ENCODE measurements at regions not wholly inside any gene's neighbourhood (a gene's known extent, or its start where the extent isn't known, plus 50 kb on each side); places are given as distances from the start of the nearest gene placed in this dataset.

DNA sequence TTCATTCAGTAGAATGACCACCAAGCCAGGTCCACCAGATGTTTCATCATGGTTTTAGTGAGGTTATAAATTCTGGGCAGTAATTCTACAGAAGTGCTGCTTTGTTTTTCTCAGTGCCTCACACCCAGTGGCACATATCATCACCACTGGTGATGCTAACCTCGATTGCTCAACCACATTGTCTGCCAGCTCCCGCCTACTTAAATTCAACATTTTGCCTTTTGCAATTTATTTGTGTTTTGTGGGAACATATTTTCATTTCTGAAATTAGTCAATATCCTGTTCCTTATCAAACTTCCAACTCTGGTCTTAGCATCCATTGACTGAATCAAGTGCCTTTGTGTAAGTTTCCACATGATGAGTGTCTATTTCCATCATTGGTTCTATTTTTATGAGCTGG lies 62.3 kb upstream of the TMEM178A start:
- DNase-seq, result no peak
- FAIRE-seq, result no peak
- Histone ChIP-seq H3K9me3 (ENCODE audit: control insufficient read depth in 2 of 2, insufficient read depth in 1 of 2, low read depth in 1 of 2, low read length in 1 of 2) (no peaks in the 10 kb centered on the region), H3K4me3 (ENCODE audit: low read depth in 1 of 3, low read length in 3 of 3) (no peak overlapping the region), H3K36me3 (ENCODE audit: control insufficient read depth in 3 of 3, insufficient read depth in 2 of 3, low read depth in 1 of 3, low read length in 3 of 3) (no peaks in the 10 kb centered on the region), H3K27me3 (ENCODE audit: control insufficient read depth in 3 of 3, insufficient read depth in 3 of 3, low read length in 3 of 3) (no peaks in the 10 kb centered on the region), H3K4me1 (ENCODE audit: control insufficient read depth in 3 of 3, insufficient read depth in 2 of 3, low read depth in 1 of 3, low read length in 2 of 3) (no peaks in the 10 kb centered on the region), H3K27ac (ENCODE audit: low read depth in 1 of 3, low read length in 2 of 3) (no peak overlapping the region)
- WGBS, 3 donors, result 38 to 50% (median 43%) methylated on average over 2 of the region's 2 CpGs

GRCh38 chr2:39604866-39605265 lies 60.9 kb upstream of the TMEM178A start:
- no peaks in the 10 kb centered on the region for H3K36me3 ChIP-seq (ENCODE audit: control insufficient read depth in 3 of 3, insufficient read depth in 2 of 3, low read depth in 1 of 3, low read length in 3 of 3)
- no peaks in the 10 kb centered on the region for H3K9me3 ChIP-seq (ENCODE audit: control insufficient read depth in 2 of 2, insufficient read depth in 1 of 2, low read depth in 1 of 2, low read length in 1 of 2)
- no peaks in the 10 kb centered on the region for H3K27me3 ChIP-seq (ENCODE audit: control insufficient read depth in 3 of 3, insufficient read depth in 3 of 3, low read length in 3 of 3)
- DNase-seq (no peak), FAIRE-seq (no peak)
- H3K27ac ChIP-seq (ENCODE audit: low read depth in 1 of 3, low read length in 2 of 3), result no peak overlapping the region
- no peaks in the 10 kb centered on the region for H3K4me1 ChIP-seq (ENCODE audit: control insufficient read depth in 3 of 3, insufficient read depth in 2 of 3, low read depth in 1 of 3, low read length in 2 of 3)
- 86 to 93% (median 93%) methylated on average over 4 of the region's 4 CpGs for WGBS, 3 donors
- H3K4me3 ChIP-seq (ENCODE audit: low read depth in 1 of 3, low read length in 3 of 3), result no peak overlapping the region

DNA sequence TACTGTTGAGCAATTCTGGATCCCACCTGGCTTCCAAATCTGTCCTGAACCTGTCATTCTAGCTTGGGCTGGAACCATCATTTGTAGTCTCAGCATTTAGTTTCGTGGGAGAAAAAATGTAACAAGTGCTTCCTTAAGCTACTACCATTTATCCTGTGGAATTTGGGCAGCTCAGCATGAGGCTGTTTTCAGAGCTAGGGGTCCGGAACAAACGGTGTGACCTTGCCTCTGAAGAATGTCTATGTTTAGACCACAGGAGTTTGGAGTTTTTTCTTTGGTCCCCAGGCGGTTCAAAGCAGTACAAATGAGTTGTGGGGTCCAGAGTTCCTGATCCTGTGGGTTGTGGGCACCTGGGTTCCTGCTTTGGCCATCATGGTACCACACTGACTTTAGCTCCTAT lies 59.1 kb upstream of the TMEM178A start:
- H3K27ac ChIP-seq (ENCODE audit: low read depth in 1 of 3, low read length in 2 of 3), result no peak overlapping the region
- no peaks in the 10 kb centered on the region for H3K27me3 ChIP-seq (ENCODE audit: control insufficient read depth in 3 of 3, insufficient read depth in 3 of 3, low read length in 3 of 3)
- 81 to 86% (median 82%) methylated on average over 4 of the region's 4 CpGs for WGBS, 3 donors

GRCh38 chr2:39607538-39608262 lies 58.0 kb upstream of the TMEM178A start:
- no peaks in the 10 kb centered on the region for H3K9me3 ChIP-seq (ENCODE audit: control insufficient read depth in 2 of 2, insufficient read depth in 1 of 2, low read depth in 1 of 2, low read length in 1 of 2)
- FAIRE-seq (no peak), DNase-seq (no peak)
- H3K36me3 ChIP-seq (ENCODE audit: control insufficient read depth in 3 of 3, insufficient read depth in 2 of 3, low read depth in 1 of 3, low read length in 3 of 3), result no peaks in the 10 kb centered on the region
- H3K4me3 ChIP-seq (ENCODE audit: low read depth in 1 of 3, low read length in 3 of 3), result no peak overlapping the region
- H3K4me1 ChIP-seq (ENCODE audit: control insufficient read depth in 3 of 3, insufficient read depth in 2 of 3, low read depth in 1 of 3, low read length in 2 of 3), result no peaks in the 10 kb centered on the region
- no peaks in the 10 kb centered on the region for H3K27me3 ChIP-seq (ENCODE audit: control insufficient read depth in 3 of 3, insufficient read depth in 3 of 3, low read length in 3 of 3)
- no peak overlapping the region for H3K27ac ChIP-seq (ENCODE audit: low read depth in 1 of 3, low read length in 2 of 3)
- 52 to 83% (median 70%) methylated on average over 4 of the region's 4 CpGs for WGBS, 3 donors

More for the DNA sequence above, 59.1 kb upstream of the TMEM178A start:
- FAIRE-seq (no peak), DNase-seq (no peak)
- Histone ChIP-seq H3K36me3 (ENCODE audit: control insufficient read depth in 3 of 3, insufficient read depth in 2 of 3, low read depth in 1 of 3, low read length in 3 of 3) (no peaks in the 10 kb centered on the region), H3K4me3 (ENCODE audit: low read depth in 1 of 3, low read length in 3 of 3) (no peak overlapping the region), H3K4me1 (ENCODE audit: control insufficient read depth in 3 of 3, insufficient read depth in 2 of 3, low read depth in 1 of 3, low read length in 2 of 3) (no peaks in the 10 kb centered on the region), H3K9me3 (ENCODE audit: control insufficient read depth in 2 of 2, insufficient read depth in 1 of 2, low read depth in 1 of 2, low read length in 1 of 2) (no peaks in the 10 kb centered on the region)

DNA sequence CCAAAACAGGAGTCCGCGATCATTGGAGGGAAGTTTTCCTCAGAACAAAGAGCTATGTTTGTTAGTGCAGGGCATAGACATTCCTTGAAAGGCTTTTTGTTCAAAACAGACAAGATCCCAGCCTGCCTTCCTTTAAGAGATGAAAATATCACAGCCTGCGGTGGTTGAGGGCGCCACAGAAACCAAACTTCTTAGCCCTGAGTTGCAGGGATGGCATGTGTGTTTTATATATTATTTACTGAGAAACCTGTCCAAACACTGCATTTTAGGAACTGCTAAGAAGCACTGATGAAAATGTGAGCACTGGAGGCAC lies 57.5 kb upstream of the TMEM178A start:
- no peak for DNase-seq
- no peaks in the 10 kb centered on the region for H3K27me3 ChIP-seq (ENCODE audit: control insufficient read depth in 3 of 3, insufficient read depth in 3 of 3, low read length in 3 of 3)
- no peaks in the 10 kb centered on the region for H3K9me3 ChIP-seq (ENCODE audit: control insufficient read depth in 2 of 2, insufficient read depth in 1 of 2, low read depth in 1 of 2, low read length in 1 of 2)
- WGBS, 3 donors, result 86 to 97% (median 96%) methylated on average over 4 of the region's 4 CpGs
- H3K27ac ChIP-seq (ENCODE audit: low read depth in 1 of 3, low read length in 2 of 3), result no peak overlapping the region
- no peak for FAIRE-seq
- H3K4me3 ChIP-seq (ENCODE audit: low read depth in 1 of 3, low read length in 3 of 3), result no peak overlapping the region
- H3K36me3 ChIP-seq (ENCODE audit: control insufficient read depth in 3 of 3, insufficient read depth in 2 of 3, low read depth in 1 of 3, low read length in 3 of 3), result no peaks in the 10 kb centered on the region
- no peaks in the 10 kb centered on the region for H3K4me1 ChIP-seq (ENCODE audit: control insufficient read depth in 3 of 3, insufficient read depth in 2 of 3, low read depth in 1 of 3, low read length in 2 of 3)

- no peak overlapping the region for H3K27ac ChIP-seq (ENCODE audit: low read depth in 1 of 3, low read length in 2 of 3)
- WGBS, 3 donors, result 66 to 78% (median 67%) methylated on average over 6 of the region's 6 CpGs
- no peaks in the 10 kb centered on the region for H3K9me3 ChIP-seq (ENCODE audit: control insufficient read depth in 2 of 2, insufficient read depth in 1 of 2, low read depth in 1 of 2, low read length in 1 of 2)
- H3K27me3 ChIP-seq (ENCODE audit: control insufficient read depth in 3 of 3, insufficient read depth in 3 of 3, low read length in 3 of 3), result no peaks in the 10 kb centered on the region
- H3K4me1 ChIP-seq (ENCODE audit: control insufficient read depth in 3 of 3, insufficient read depth in 2 of 3, low read depth in 1 of 3, low read length in 2 of 3), result no peaks in the 10 kb centered on the region
- DNase-seq (no peak), FAIRE-seq (no peak)
- H3K36me3 ChIP-seq (ENCODE audit: control insufficient read depth in 3 of 3, insufficient read depth in 2 of 3, low read depth in 1 of 3, low read length in 3 of 3), result no peaks in the 10 kb centered on the region
- no peak overlapping the region for H3K4me3 ChIP-seq (ENCODE audit: low read depth in 1 of 3, low read length in 3 of 3)
Observed at GRCh38 chr2:39608686-39609441, 56.9 kb upstream of the TMEM178A start.

GRCh38 chr2:39609917-39610316 lies 55.8 kb upstream of the TMEM178A start:
- WGBS, 3 donors, result 85 to 94% (median 88%) methylated on average over 2 of the region's 2 CpGs
- Histone ChIP-seq H3K27ac (ENCODE audit: low read depth in 1 of 3, low read length in 2 of 3) (no peak overlapping the region), H3K9me3 (ENCODE audit: control insufficient read depth in 2 of 2, insufficient read depth in 1 of 2, low read depth in 1 of 2, low read length in 1 of 2) (no peaks in the 10 kb centered on the region), H3K36me3 (ENCODE audit: control insufficient read depth in 3 of 3, insufficient read depth in 2 of 3, low read depth in 1 of 3, low read length in 3 of 3) (no peaks in the 10 kb centered on the region), H3K4me1 (ENCODE audit: control insufficient read depth in 3 of 3, insufficient read depth in 2 of 3, low read depth in 1 of 3, low read length in 2 of 3) (no peaks in the 10 kb centered on the region), H3K27me3 (ENCODE audit: control insufficient read depth in 3 of 3, insufficient read depth in 3 of 3, low read length in 3 of 3) (no peaks in the 10 kb centered on the region), H3K4me3 (ENCODE audit: low read depth in 1 of 3, low read length in 3 of 3) (no peak overlapping the region)
- DNase-seq (no peak), FAIRE-seq (no peak)

DNA sequence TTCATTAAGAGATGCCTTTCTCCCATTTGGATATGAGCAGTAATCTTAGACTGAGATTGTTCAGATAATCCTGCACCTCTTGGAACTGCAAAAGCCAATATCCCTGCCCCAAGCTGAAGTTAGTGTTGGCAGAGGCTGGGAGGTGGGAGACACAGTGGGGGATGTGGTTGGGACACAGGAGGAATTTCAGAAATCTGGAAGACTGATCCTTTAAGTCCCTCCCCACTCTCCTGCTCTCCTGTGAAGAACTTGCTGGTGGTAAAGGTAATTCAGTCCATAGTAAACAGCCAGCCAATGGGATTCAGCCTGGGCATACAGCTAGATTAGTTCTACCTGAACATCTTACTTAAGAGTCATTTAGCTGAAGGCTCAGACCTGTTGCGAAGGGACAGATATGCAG lies 50.0 kb upstream of the TMEM178A start:
- 58 to 97% (median 91%) methylated on average over 1 of the region's 1 CpG for WGBS, 3 donors
- Histone ChIP-seq H3K27ac (ENCODE audit: low read depth in 1 of 3, low read length in 2 of 3) (no peak overlapping the region), H3K27me3 (ENCODE audit: control insufficient read depth in 3 of 3, insufficient read depth in 3 of 3, low read length in 3 of 3) (no peaks in the 10 kb centered on the region), H3K4me3 (ENCODE audit: low read depth in 1 of 3, low read length in 3 of 3) (no peak overlapping the region), H3K36me3 (ENCODE audit: control insufficient read depth in 3 of 3, insufficient read depth in 2 of 3, low read depth in 1 of 3, low read length in 3 of 3) (no peaks in the 10 kb centered on the region), H3K9me3 (ENCODE audit: control insufficient read depth in 2 of 2, insufficient read depth in 1 of 2, low read depth in 1 of 2, low read length in 1 of 2) (no peaks in the 10 kb centered on the region), H3K4me1 (ENCODE audit: control insufficient read depth in 3 of 3, insufficient read depth in 2 of 3, low read depth in 1 of 3, low read length in 2 of 3) (no peaks in the 10 kb centered on the region)
- DNase-seq, result no peak
- FAIRE-seq, result no peak

Measured in small intestine (tissue), 7 donors.